ENCODE measurements at regions not wholly inside any gene's neighbourhood (a gene's known extent, or its start where the extent isn't known, plus 50 kb on each side); places are given as distances from the start of the nearest gene placed in this dataset.

DNA sequence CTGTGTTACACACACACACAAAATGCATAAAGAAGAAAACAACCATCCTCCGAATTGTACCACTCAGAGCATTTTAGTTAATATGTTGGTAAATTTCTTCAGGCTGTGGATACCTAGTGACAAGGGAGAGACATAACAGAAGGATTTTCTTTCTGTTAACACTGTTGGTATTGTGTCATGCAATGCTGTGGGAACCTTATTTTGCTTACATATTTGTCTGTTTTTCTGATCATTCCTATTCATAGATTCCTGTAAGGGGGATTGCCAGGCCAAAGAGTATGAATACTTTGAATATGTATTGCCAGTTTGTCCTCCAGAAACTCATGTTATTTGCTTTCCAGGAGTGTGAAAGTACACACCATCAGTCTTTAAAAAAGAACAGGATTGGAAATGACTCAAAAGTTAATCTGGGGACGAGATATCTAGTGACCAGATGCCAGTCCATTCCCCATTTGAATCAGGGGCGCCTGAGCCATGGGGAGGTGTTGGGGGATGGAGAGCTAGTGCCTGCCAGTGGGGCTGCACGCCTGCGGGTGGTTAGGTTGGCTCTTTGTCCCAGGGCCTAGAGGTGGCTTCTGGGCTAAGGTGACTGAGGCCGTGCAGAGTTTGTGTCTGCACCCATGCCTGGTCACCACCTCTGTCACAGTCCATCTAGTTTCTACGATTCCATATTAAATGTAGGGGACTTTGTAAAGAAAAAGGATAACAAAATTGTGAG is 142.0 kb downstream of the PTPN20 start:
- DNase-seq = no peak

DNA sequence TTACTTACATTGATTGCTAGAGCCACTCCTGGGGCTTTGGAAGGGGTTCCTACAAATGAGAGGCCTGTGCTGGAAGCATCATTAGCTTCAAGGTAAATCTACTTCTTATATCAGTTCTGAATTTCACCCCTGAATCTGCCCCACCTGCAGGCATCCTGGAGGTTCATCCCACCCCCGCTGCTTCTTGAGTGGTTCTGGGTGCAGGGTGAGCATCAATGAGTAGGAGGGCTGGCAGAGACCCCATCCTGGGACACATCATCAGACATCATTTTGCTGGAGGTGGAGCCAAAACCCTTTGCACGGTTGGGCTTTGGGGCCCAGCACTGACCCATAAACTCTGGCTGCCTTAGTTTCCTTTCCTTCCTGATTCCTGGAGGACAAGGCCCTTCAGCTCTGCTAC is 143.7 kb downstream of the PTPN20 start:
- DNase-seq = no peak

DNA sequence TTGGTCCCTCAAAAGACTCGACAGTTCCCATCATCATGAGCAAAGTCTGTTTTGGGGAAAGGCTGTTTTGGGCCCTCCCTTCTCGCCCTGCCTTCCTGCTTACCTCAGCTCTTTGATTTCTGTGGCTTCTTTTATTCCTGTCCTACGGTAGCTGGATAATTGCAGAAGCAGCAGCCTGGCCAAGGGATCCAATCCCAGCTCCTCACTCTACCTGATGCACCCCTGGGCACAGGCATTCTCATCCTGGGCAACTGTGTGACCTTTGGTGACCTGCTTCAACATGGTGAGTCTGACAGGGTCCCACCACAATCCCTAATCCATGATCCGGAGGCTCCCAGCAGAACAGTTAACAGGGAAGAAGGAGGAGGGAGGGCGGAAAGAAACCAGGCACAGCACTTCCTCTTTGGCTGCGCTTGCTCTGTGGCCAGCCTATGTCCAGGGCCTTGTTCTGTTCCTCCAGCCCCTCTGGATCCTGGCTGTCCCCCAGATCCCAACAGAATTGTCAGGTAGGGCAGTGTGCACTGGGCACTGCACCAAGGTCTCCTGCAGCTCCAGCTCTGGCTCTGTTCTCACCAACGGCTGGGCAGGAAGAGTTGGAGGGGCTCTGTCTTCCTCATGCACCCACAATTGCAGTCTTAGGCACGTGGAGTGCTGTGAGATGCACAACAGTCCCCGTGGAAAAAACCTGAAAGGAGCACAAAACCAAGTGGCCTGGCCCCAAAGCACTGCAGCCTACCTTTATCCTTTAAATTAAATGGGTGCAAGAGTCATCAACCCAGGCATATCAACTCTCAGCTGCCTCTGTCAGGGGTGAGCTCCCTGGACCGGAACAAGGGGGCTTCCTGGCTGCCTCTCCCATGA is 144.4 kb downstream of the PTPN20 start:
- no peak for DNase-seq

DNA sequence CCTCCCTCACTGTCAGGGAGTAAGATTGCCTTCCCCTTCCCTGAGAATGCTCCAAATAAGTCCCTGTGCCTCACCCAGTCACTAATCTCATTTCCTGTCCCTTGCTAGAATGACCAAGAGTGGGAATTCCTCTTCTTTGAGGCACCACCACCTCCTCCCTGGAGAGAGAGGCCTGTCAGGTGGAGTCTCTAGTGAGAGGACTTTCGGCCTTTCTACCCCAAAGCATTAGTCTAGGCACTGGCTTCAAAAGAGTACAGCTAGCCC is 145.0 kb downstream of the PTPN20 start:
- DNase-seq = no peak

DNA sequence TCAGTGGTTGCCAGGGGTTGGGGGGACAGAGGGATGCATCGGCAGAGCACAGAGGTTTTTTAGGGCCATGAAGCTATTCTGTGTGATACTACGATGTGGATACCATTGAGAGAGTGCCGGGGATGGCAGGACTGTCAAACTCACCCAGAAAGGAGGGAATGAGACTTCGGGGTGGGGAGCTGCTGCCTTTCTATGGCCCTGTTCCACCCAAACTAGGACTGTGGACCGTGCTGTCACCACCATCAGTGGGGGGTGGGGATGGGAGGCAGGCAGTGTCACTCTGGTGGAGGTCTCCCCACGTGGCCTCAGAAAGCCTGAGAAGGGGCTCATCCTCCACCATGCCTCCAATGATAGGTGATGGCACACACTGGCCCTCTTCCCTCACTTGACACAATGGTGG is 146.2 kb downstream of the PTPN20 start:
- DNase-seq = no peak

DNA sequence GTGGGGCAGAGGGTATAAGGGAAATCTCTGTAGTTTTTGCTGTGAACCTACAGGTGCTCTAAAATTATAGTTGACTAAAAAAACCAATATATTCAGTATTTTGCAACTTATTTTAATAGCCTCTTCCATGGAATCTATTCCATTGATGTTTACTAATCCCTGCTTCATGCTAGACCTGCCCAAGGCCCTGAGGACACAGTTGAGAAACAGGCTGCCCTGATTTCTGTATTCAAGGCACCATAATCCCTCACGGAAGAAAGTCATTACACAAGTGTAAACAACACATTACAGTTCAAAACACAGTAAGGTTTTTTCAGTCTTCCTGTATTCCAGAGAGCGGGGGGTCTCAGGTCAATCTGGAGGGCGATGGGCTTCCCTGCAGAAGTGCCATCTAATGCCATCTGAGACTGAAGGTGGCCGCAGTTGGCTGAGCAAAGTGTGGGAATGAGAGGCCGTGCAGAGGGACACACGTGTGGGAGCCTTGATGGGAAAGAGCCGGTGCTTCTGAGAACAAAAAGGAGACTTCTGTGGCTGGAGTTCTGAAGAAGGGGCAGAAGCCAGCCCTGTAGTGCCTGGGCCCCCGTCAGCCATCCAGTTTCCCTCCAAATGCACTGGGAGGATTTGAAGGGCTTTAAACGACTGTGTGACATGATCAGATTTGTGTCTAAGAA is 146.9 kb downstream of the PTPN20 start:
- DNase-seq = no peak

DNA sequence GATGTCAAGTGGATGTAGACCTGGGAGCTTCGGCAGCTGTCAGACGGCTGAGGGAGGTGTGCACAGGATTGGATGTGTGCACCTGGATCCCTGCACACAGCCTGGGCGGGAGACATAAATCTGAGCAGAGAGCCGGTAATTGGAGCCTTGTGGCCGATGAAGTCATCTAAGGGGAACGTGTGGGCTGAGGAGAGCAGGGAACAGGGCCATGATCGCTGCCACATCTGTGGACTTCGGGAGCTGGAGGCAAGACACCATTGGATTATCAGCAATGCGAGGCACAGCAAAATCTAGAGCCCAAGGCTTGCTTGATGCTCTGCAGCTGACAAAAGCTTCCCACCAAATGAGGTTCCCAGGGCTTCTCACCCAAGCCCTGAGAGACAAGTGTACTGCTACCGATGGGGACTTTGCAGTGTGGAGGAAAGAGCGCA is 147.7 kb downstream of the PTPN20 start:
- DNase-seq = no peak

DNA sequence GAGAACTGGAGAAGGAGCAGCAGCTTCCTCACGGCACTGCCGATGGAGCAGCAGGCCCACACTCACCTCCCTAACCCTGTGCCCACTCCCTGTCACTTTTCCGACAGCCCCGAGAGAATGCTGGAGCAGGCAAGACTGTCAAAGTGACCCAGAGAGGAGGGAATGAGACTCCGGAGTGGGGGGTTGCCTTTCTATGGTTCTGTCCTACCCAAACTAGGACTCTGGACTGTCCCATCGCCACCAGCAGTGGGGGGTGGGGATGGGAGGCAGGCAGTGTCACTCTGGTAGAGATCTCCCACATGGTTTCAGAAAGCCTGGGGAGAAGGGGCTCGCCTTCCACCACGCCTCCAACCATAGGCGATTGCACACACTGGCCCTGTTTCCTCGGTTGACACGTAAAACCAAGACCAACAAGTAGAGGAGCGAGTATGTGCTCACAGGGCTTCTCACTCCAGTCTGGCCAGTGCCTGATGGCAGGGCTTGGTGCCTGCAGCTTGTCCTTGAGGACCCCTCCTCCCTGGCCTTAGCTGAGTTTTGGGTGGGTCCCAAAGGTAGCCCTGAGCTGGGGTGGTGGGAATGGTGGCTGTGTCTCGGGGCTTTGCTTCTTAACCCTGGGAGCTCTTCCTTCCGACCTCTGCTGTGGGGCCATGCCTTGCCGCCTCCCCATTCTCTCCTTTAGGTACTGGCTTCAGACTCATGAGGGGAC is 148.5 kb downstream of the PTPN20 start:
- no peak for DNase-seq

DNA sequence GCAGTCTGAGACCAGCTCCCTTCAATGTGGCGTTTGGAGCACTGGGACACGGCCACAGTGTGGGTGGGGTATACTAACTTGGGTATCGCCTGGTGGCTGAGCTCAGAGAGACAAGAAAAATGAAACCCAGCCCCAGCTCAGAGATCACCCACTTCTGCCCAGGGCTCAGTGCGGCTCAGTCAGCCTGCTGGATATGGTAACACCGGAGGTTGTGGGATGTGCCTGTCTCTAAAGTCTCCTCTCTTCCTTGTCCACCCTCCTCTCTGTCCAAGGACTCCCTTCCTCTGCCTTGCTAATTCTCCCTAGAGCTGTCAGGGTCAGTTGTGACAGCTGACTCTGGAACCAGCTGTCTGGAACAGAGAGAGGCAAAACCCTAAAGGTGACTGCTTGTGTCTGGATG is 149.1 kb downstream of the PTPN20 start:
- no peak for DNase-seq

DNA sequence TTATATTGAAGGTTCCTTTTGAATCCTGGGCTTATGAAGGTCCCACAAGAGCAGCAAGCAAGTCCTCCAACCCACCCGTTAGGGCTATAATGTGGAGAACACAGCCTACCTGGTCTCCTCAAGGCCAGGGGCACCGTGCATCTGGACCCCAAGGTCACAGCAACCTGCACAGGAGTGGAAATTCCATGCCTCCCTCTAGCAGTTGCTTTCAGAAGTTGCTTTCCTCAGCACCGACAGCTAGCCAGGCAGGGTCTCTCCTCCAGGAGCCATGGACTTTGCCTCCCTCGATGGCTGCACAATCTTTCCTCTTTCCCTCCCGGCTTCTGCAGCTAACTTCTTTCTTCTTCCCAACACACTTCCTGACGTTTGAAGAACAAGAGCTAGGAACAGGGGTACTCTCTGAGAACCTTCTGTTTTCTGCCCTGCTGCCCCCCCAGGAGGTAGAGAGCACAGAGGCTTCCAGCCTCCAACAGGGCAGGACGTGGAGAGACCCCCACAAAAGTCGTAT is 149.8 kb downstream of the PTPN20 start:
- DNase-seq = no peak

DNA sequence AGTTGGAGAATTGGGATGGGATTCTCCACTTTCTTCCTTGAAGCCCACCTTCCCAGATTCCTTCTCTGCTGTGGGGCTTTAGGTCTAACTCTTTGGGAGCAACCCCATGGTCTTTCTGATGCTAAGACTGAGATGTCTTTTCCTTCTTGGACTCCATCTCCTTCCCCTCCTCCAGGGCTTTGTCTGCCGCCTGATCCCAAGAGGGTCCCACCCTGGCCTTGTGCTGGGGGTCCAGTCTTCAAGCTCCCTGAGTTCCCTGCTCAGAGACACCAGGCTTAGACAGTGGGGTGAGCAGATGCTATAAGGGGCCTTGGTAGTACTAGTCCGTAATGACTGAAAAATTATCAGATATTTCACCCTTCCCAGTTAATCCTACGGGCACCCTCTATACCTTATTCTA is 150.5 kb downstream of the PTPN20 start:
- DNase-seq = no peak

DNA sequence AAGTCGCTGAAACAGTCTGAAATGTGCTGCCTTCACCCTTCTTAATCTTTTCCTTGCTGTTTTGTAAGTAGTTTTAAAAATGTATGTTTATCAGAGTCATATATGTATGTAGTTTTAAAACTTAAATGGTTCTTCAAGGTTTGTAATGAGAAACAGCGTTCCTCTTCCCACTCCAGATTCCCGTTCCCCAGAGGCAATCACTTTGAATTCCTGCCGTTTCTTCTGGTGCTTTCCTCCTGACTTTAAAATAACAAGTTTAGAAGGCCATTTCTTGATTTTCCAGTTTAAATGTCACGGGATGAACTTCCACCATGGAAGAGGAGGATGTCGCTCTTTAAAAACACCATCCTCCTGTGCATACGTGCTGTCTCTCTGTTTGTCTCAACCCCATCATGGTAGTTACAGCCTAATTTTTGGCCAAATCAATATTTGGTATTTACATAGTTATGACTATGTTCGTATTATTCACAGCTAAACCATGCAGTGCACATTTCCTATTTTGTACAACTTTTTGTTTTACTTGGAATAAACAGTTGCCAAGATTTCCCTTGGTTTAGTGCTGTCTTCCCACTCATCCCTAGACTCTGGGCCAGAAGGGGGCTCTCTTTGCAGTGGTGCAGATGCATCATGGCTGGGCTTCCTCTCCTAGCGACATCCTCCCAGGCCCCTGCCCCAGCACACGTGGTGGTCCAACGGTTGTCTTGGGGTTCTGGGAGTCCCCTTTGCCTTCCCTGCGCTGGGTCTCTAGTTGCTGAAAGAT is 151.4 kb downstream of the PTPN20 start:
- DNase-seq = no peak

DNA sequence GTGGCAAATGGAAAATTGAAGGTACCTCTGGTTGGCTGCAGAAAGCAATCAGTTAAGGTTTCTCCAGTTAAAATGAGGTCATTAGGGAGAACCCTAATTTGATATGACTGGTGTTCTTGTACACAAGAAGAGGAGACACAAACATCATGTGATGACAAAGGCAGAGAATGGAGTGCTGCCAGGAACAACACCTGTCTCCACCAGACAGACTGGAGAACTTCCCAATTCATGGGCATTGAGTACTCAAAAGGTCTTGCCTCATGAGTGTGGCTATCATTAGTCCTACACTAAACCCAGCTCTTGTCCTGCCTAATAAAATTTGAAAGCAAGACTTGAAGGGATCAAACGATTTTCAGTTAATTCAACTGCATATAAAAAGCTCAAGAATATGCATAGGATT is 152.6 kb downstream of the PTPN20 start:
- DNase-seq = no peak

DNA sequence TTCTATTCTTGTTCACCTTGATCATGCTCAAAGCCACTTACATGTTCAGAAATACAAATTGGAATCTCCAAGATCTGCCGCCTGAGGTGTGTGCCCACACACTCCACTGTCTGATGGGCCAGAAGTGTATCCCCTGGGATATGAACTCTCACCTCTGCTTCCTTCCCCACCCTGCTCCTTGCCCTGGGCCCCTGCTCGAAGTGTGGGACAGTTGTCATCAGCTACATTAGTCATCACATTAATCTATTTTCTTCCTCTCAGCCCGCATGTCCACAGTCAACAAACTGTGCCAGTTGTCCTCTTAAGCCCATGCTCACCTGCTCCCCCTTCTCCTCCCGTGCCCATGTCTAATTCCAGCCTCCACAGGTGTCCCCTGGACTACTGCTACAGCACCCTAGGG is 154.7 kb downstream of the PTPN20 start:
- no peak for DNase-seq

DNA sequence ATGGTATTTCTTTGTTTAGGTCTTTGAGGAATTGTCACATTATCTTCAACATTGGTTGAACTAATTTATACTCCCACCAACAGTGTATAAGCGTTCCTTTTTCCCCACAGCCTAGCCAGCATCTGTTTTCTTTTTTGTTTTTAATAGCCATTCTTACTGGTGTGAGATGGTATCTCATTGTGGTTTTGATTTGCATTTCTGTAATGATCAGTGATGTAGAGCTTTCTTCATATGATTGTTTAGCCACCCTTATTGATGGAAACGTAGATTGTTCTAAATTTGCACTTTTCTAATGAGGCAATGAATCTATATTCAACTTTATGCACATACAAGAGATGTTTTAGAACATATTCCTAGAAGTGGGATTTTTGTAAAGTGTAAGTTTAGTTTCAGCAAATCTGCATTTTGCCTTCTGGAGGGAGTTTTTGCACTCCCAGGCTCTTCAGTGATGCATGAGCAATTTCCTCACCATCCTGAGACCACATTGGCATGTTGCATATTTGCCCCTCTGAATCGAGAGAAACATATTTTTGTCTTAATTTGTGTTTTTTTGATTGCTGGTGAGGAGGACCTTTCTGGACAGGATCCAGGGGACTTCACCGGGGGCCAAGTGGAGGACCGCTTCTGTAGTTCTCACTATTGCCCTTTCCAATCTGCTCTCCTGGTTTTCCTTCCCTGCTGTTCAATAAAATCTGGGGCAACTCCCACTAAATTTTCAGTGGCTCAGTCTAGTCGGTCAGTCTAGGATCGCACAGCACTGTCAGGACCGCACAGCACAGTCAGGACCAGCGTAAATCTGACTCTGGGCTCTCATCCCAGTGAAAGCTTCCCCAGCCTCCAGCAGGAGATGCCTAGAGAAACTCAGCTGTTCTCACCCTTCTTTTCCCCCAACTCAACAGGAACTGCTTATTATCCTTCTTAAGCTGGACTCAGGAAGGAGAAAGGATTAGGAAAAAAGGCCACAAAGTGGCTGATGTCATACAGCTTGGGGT is 157.0 kb downstream of the PTPN20 start:
- no peak for DNase-seq

DNA sequence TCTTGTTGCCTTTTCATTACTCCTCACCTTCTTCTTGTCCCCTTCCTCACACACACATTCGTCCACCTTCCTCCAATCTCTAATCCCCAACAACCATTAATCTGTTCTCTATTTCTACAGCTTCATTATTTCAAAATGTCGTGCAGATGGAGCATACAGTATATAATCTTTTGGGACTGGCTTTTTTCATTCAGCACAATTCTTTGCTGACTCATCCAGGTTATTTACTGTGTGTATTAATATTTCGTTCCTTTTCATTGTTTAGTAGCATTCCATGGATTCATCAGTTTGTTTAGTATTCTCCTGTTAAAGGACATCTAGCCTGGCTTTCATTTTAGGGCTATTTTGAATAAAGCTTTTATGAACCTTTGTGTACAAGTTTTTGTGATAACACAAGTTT is 159.3 kb downstream of the PTPN20 start:
- no peak for DNase-seq

DNA sequence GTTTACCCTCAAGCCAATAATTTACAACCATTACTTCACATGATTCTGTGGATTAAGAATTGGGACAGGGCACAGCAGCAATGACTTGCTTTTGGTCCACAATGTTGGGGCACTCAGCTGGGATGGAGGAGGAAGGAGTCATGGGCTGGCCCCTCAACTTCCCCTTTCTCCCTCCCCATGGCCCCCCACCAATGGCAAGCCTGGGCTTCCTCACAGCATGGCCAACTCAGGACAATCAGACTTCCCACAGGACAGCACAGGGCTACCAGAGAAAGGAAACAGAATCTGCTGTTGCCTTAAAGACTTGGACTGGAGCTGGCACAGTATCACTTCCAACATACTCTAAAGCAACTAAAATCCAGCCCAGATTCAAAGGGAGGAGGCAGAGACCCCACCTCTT is 160.7 kb downstream of the PTPN20 start:
- DNase-seq = no peak

DNA sequence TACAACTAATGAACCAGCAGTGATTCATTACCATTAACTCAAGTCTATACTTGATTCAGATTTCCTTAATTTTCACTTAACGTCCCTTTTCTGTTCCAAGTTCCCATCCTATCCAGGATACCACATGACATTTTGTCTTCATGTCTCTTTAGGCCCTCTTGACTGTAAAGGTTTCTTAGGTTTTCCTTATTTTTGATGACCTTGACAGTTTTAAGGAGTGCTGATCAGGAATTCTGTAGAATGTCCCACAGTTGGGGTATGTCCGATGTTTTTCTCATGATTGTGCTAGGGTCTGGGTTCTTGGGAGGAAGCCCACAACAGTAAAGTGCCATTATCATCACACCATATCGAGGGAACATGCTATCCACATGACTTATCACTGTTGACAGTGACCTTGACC is 162.7 kb downstream of the PTPN20 start:
- DNase-seq = no peak

DNA sequence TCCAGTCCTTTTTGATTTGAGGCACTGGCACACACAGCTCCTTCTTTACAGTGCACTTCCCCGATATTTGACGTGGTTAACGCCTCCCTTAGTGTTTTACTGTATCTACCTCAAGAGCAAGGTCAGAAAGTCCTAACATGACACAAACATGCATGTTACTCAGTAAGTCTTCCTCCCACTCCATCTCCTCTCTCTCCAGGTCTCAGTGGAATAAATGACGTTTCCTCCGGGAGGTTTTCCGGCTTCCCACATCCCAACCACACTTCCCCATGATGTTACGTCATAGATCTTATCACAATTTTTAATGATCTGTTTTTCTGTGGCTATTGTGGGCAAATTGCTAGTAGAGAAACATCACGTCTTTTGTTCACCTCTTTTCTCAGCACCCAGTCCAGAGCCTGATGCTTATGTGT is 165.7 kb downstream of the PTPN20 start:
- no peak for DNase-seq

DNA sequence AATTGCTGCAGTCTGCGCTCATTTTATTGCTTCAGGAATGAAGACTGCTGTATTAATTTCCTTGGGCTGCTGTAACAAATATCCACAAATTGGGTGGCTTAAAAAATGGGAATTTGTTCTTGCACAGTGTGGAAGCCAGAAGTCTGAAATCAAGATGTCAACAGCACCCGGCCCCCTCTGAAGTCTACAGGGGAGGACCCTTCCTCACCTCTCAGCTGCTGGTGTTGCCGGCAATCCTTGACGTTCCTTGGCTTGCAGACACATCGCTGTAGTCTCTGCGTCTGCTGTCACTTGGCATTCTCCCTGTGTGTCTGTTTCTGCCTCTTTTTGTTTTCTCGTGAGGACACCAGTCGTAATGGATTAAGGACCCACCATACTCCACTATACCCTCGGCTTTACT is 166.2 kb downstream of the PTPN20 start:
- DNase-seq = no peak

DNA sequence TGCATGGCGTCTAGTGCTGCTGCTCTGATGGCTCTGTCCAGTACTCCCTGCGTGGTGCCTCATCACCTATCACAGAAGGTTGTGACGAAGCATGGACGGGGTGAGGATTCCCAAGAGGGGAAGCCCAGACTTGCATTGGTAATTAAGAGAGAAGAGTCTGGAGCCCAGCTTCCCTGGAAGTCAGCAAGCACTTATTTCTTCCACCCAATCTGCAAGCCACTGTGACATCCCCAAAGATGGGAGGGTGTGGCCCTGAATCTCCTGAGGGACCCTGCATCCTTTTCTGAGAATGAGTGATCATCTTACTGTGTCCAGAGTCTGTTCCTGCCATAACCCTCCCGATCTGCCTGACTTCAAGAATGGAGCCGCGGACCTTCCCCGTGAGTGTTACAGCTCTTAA is 166.7 kb downstream of the PTPN20 start:
- no peak for DNase-seq

Measured in activated CD4-positive, alpha-beta T cell treated with anti-CD3 and anti-CD28 coated beads, Interleukin-2, amount 50 U/mL, for 4 hours (primary cell).